ENCODE measurements at regions not wholly inside any gene's neighbourhood (a gene's known extent, or its start where the extent isn't known, plus 50 kb on each side); places are given as distances from the start of the nearest gene placed in this dataset.

GRCh38 chr12:28882444-28882843 lies 266.6 kb upstream of the FAR2 start:
- TF ChIP-seq POLR2AphosphoS5 (IDR thresholded peaks at IDR 0.05): no peak
- TF ChIP-seq EP300 (conservative IDR thresholded peaks at IDR 0.05; ENCODE audit: poor library complexity, severe bottlenecking): no peak
- TF ChIP-seq EZH2 (IDR thresholded peaks at IDR 0.05; ENCODE audit: borderline replicate concordance, insufficient read depth, low read length, poor library complexity, severe bottlenecking): no peak
- TF ChIP-seq, protein P1, sequence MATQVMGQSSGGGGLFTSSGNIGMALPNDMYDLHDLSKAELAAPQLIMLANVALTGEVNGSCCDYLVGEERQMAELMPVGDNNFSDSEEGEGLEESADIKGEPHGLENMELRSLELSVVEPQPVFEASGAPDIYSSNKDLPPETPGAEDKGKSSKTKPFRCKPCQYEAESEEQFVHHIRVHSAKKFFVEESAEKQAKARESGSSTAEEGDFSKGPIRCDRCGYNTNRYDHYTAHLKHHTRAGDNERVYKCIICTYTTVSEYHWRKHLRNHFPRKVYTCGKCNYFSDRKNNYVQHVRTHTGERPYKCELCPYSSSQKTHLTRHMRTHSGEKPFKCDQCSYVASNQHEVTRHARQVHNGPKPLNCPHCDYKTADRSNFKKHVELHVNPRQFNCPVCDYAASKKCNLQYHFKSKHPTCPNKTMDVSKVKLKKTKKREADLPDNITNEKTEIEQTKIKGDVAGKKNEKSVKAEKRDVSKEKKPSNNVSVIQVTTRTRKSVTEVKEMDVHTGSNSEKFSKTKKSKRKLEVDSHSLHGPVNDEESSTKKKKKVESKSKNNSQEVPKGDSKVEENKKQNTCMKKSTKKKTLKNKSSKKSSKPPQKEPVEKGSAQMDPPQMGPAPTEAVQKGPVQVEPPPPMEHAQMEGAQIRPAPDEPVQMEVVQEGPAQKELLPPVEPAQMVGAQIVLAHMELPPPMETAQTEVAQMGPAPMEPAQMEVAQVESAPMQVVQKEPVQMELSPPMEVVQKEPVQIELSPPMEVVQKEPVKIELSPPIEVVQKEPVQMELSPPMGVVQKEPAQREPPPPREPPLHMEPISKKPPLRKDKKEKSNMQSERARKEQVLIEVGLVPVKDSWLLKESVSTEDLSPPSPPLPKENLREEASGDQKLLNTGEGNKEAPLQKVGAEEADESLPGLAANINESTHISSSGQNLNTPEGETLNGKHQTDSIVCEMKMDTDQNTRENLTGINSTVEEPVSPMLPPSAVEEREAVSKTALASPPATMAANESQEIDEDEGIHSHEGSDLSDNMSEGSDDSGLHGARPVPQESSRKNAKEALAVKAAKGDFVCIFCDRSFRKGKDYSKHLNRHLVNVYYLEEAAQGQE (IDR thresholded peaks at IDR 0.05; ENCODE audit: borderline replicate concordance): no peak
- TF ChIP-seq RAD21 (conservative IDR thresholded peaks at IDR 0.05): no peak
- no peak for TF ChIP-seq MXI1 (conservative IDR thresholded peaks at IDR 0.05; ENCODE audit: poor library complexity, severe bottlenecking)
- no peaks in the 10 kb centered on the region for H3K9me3 ChIP-seq (ENCODE audit: low read length)
- H3K79me2 ChIP-seq (replicated peaks; ENCODE audit: insufficient read depth, low read length): no peaks in the 10 kb centered on the region
- no peak overlapping the region for H3K4me3 ChIP-seq (ENCODE audit: low read length)
- H3K9me2 ChIP-seq (ENCODE audit: insufficient read depth, low read length): no peaks in the 10 kb centered on the region
- H3K27ac ChIP-seq (ENCODE audit: low read length): no peak overlapping the region
- no peak overlapping the region for H3K9ac ChIP-seq (ENCODE audit: low read length)
- no peaks in the 10 kb centered on the region for H3K36me3 ChIP-seq (ENCODE audit: insufficient read depth, low read length)
- no peaks in the 10 kb centered on the region for H3K27me3 ChIP-seq (ENCODE audit: insufficient read depth, low read depth, low read length)
- H3K4me2 ChIP-seq (ENCODE audit: low read length): no peak overlapping the region
- H4K20me1 ChIP-seq (ENCODE audit: insufficient read depth): no peaks in the 10 kb centered on the region
- no peak overlapping the region for H2AFZ ChIP-seq (ENCODE audit: low read depth, low read length)
- no peaks in the 10 kb centered on the region for H3F3A ChIP-seq (ENCODE audit: insufficient read depth, low read length, poor library complexity, severe bottlenecking)

DNA sequence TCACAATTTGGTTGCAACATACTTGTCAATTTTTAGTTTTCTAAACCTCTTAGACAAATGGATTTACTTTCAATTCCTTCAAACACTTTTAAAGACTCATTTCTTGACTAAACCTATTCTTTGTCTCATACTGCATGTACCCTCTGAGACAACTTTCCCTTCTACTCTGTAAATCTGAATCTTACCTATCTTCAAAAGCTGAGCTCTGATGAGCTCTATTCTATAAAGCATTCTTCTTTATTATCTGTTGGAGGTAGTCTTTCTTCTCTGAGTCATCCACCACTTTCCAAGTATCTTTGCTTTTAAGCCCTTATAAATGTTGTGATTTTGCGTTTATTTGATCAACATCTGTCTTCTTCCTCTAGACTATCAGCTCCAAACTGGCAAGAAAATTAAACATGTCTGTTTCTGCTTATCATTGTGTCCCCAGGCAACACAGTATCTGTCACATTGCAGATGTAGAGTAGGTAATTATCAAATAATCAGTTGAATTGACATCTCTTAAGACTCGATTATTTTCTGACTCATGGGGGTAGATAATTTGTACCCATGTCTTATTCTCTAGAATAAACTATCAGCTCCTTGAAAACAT lies 265.6 kb upstream of the FAR2 start:
- Histone ChIP-seq H3K4me3 (ENCODE audit: low read length) (no peak overlapping the region), H3K27me3 (ENCODE audit: insufficient read depth, low read depth, low read length) (no peaks in the 10 kb centered on the region), H2AFZ (ENCODE audit: low read depth, low read length) (no peak overlapping the region), H3F3A (ENCODE audit: insufficient read depth, low read length, poor library complexity, severe bottlenecking) (no peaks in the 10 kb centered on the region), H3K36me3 (ENCODE audit: insufficient read depth, low read length) (no peaks in the 10 kb centered on the region), H3K27ac (ENCODE audit: low read length) (no peak overlapping the region), H3K9me3 (ENCODE audit: low read length) (no peaks in the 10 kb centered on the region), H3K9ac (ENCODE audit: low read length) (no peak overlapping the region), H3K4me2 (ENCODE audit: low read length) (no peak overlapping the region), H4K20me1 (ENCODE audit: insufficient read depth) (no peaks in the 10 kb centered on the region), H3K9me2 (ENCODE audit: insufficient read depth, low read length) (no peaks in the 10 kb centered on the region), H3K79me2 (replicated peaks; ENCODE audit: insufficient read depth, low read length) (no peaks in the 10 kb centered on the region)
- no peak for TF ChIP-seq EZH2 (IDR thresholded peaks at IDR 0.05; ENCODE audit: borderline replicate concordance, insufficient read depth, low read length, poor library complexity, severe bottlenecking)
- no peak for TF ChIP-seq RAD21 (conservative IDR thresholded peaks at IDR 0.05)
- TF ChIP-seq CTCF (IDR thresholded peaks at IDR 0.05; ENCODE audit: poor library complexity, severe bottlenecking): no peak
- no peak for TF ChIP-seq TAF1 (IDR thresholded peaks at IDR 0.05; ENCODE audit: low read depth)
